PC-9 (cell line): ENCODE measurements at regions not wholly inside any gene's neighbourhood (a gene's known extent, or its start where the extent isn't known, plus 50 kb on each side); places are given as distances from the start of the nearest gene placed in this dataset.

Source experiments
- BruUV-seq: library from RNA; stranded (reverse); fragments of 400-500 nt; replicated peaks from 2 replicates; lab custom pipeline; 2021; lab: Mats Ljungman, UMichigan
- CTCF ChIA-PET: fragments of 300-600 bp; sonication (Branson Sonifier 250); formaldehyde crosslinking; loops from one replicate; lab custom pipeline; 2022; ENCODE audit warnings: antibody characterized with exemption; lab: Charles Lee
- POLR2A ChIA-PET: fragments of 300-600 bp; sonication (Branson Sonifier 250); formaldehyde crosslinking; loops from one replicate; lab custom pipeline; 2022; ENCODE audit warnings: antibody characterized with exemption; ENCODE audit not compliant: unreplicated experiment; lab: Charles Lee
- DNase-seq, 2 experiments: peaks; one replicate each; pipeline versions ENCODE4 v3.0.0 to v3.0.0-alpha.2; 2015 to 2022; ENCODE audit warnings: mixed read lengths in 1 of 2
- H2AFZ ChIP-seq: fragments of 200-600 bp; sonication (generic); 2 replicates; pipeline ENCODE4 v1.8.1; 2017; ENCODE audit warnings: antibody characterized with exemption
- H3F3A ChIP-seq: fragments of 200-600 bp; sonication (generic); 2 replicates; pipeline ENCODE4 v1.8.1; 2017; ENCODE audit warnings: antibody characterized with exemption, mild to moderate bottlenecking, low read depth; ENCODE audit not compliant: insufficient read depth
- H3K27ac ChIP-seq: fragments of 200-600 bp; sonication (generic); 2 replicates; pipeline ENCODE4 v1.6.1; 2016; ENCODE audit warnings: mixed run types
- H3K27me3 ChIP-seq: fragments of 200-600 bp; sonication (generic); 2 replicates; pipeline ENCODE4 v1.6.1; 2016; ENCODE audit warnings: low read depth, mixed run types; ENCODE audit not compliant: insufficient read depth
- H3K36me3 ChIP-seq: fragments of 200-600 bp; sonication (generic); 2 replicates; pipeline ENCODE4 v1.6.1; 2016; ENCODE audit warnings: low read depth, mixed run types
- H3K4me1 ChIP-seq: fragments of 200-600 bp; sonication (generic); replicated peaks from 2 replicates; pipeline ENCODE4 v1.6.1; 2016; ENCODE audit warnings: mixed run types; ENCODE audit not compliant: insufficient read depth
- H3K4me2 ChIP-seq: fragments of 200-600 bp; sonication (generic); 2 replicates; pipeline ENCODE4 v1.6.1; 2017; ENCODE audit warnings: mixed run types
- H3K4me3 ChIP-seq: fragments of 200-600 bp; sonication (generic); 2 replicates; pipeline ENCODE4 v1.6.1; 2016; ENCODE audit warnings: mixed run types
- H3K79me2 ChIP-seq: fragments of 200-600 bp; sonication (generic); 2 replicates; pipeline ENCODE4 v1.6.1; 2017; ENCODE audit warnings: low read depth, mixed run types
- H3K9me2 ChIP-seq: fragments of 200-600 bp; sonication (generic); 2 replicates; pipeline ENCODE4 v1.8.1; 2017; ENCODE audit warnings: mild to moderate bottlenecking; ENCODE audit not compliant: insufficient read depth
- H3K9me3 ChIP-seq: fragments of 200-600 bp; sonication (generic); 2 replicates; pipeline ENCODE4 v1.8.1; 2016; ENCODE audit warnings: low read depth; ENCODE audit not compliant: insufficient read depth
- H4K20me1 ChIP-seq: fragments of 200-600 bp; sonication (generic); 2 replicates; pipeline ENCODE4 v1.8.1; 2017; ENCODE audit not compliant: insufficient read depth
- EZH2 ChIP-seq: fragments of 200-600 bp; sonication (generic); IDR thresholded peaks from 2 replicates; pipeline ENCODE4 v1.8.0; 2017; ENCODE audit warnings: antibody characterized with exemption, low read depth
- intact Hi-C: fragments of 100-400 bp; cut with micrococcal nuclease; formaldehyde crosslinking; loops from one replicate; pipeline ENCODE4 v1.10.0; 2022; ENCODE audit not compliant: unreplicated experiment
- TF ChIP-seq, protein P1 (sequence below): fragments of 200-600 bp; sonication (generic); conservative IDR thresholded peaks from 2 replicates; pipeline ENCODE4 v1.6.1; 2017; ENCODE audit warnings: mixed run types, antibody characterized with exemption, mild to moderate bottlenecking, moderate library complexity

- DNase-seq = no peak
- no peaks in the 10 kb centered on the region for H3K9me3 ChIP-seq
- H3K4me2 ChIP-seq = no peak overlapping the region
- H3K36me3 ChIP-seq = no peaks in the 10 kb centered on the region
- no peak for TF ChIP-seq EZH2
- TF ChIP-seq, protein P1, sequence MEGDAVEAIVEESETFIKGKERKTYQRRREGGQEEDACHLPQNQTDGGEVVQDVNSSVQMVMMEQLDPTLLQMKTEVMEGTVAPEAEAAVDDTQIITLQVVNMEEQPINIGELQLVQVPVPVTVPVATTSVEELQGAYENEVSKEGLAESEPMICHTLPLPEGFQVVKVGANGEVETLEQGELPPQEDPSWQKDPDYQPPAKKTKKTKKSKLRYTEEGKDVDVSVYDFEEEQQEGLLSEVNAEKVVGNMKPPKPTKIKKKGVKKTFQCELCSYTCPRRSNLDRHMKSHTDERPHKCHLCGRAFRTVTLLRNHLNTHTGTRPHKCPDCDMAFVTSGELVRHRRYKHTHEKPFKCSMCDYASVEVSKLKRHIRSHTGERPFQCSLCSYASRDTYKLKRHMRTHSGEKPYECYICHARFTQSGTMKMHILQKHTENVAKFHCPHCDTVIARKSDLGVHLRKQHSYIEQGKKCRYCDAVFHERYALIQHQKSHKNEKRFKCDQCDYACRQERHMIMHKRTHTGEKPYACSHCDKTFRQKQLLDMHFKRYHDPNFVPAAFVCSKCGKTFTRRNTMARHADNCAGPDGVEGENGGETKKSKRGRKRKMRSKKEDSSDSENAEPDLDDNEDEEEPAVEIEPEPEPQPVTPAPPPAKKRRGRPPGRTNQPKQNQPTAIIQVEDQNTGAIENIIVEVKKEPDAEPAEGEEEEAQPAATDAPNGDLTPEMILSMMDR = no peak
- H3K4me1 ChIP-seq = no peaks in the 10 kb centered on the region
- H3K9me2 ChIP-seq = no peaks in the 10 kb centered on the region
- H3K27me3 ChIP-seq = no peaks in the 10 kb centered on the region
- no TSS peak for BruUV-seq
- intact Hi-C loops = no loop called here
- H3K4me3 ChIP-seq = no peak overlapping the region
- no peaks in the 10 kb centered on the region for H3F3A ChIP-seq
- H3K79me2 ChIP-seq = no peaks in the 10 kb centered on the region
- ChIA-PET CTCF (no interaction called here), POLR2A (no interaction called here)
- no peak overlapping the region for H3K27ac ChIP-seq
- H4K20me1 ChIP-seq = no peaks in the 10 kb centered on the region
- no peak overlapping the region for H2AFZ ChIP-seq
Observed at GRCh38 chr3:40701016-40701588, 176.3 kb downstream of the ZNF621 start.

DNA sequence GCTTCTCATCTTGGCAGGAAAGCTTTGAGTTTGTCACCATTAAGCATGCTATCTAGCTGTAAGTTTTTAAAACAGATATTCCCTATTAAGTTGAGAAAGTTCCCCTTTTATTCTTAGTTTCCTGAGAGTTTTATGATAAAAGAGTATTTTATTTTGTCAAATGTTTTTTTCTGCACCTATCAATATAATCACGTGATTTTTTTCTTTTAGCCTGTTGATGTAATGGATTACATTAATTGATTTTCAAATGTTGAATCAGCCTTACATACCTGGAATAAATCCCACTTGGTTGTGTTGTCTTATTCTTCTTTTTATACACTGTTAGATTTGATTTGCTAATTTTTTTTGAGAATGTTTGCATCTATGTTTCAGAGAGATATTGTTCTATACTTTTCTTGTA, 179.5 kb downstream of the ZNF621 start:
- no peaks in the 10 kb centered on the region for H3K9me3 ChIP-seq
- no peaks in the 10 kb centered on the region for H3F3A ChIP-seq
- H3K4me1 ChIP-seq = no peaks in the 10 kb centered on the region
- CTCF ChIA-PET = no interaction called here
- H3K27me3 ChIP-seq = no peaks in the 10 kb centered on the region
- no peak overlapping the region for H3K4me2 ChIP-seq
- H4K20me1 ChIP-seq = no peaks in the 10 kb centered on the region
- H2AFZ ChIP-seq = no peak overlapping the region
- H3K9me2 ChIP-seq = no peaks in the 10 kb centered on the region
- no TSS peak for BruUV-seq
- intact Hi-C loops = no loop called here
- H3K4me3 ChIP-seq = no peak overlapping the region
- POLR2A ChIA-PET = interaction anchor here (0.7 kb wide), 1 partner anchor 106 kb away, joined by 3 read pairs; no protein-coding TSS in a partner anchor
- no peaks in the 10 kb centered on the region for H3K36me3 ChIP-seq
- TF ChIP-seq, protein P1 = no peak
- TF ChIP-seq EZH2 = no peak
- H3K27ac ChIP-seq = no peak overlapping the region
- DNase-seq = no peak
- no peaks in the 10 kb centered on the region for H3K79me2 ChIP-seq

GRCh38 chr3:40705663-40706062, 180.9 kb downstream of the ZNF621 start:
- ChIA-PET CTCF (no interaction called here), POLR2A (interaction anchor here (0.8 kb wide), 1 partner anchor 20 kb away, joined by 8 read pairs; no protein-coding TSS in a partner anchor)
- Histone ChIP-seq H3K79me2 (no peaks in the 10 kb centered on the region), H3K9me2 (no peaks in the 10 kb centered on the region), H2AFZ (no peak overlapping the region), H3K27me3 (no peaks in the 10 kb centered on the region), H3K4me1 (no peaks in the 10 kb centered on the region), H3K36me3 (no peaks in the 10 kb centered on the region), H3K4me2 (no peak overlapping the region), H4K20me1 (no peaks in the 10 kb centered on the region), H3F3A (no peaks in the 10 kb centered on the region), H3K4me3 (no peak overlapping the region), H3K27ac (no peak overlapping the region), H3K9me3 (no peaks in the 10 kb centered on the region)
- no peak for TF ChIP-seq EZH2
- TF ChIP-seq, protein P1 = no peak
- DNase-seq = no peak
- no TSS peak for BruUV-seq
- intact Hi-C loops = no loop called here
